ENCODE measurements at regions not wholly inside any gene's neighbourhood (a gene's known extent, or its start where the extent isn't known, plus 50 kb on each side); places are given as distances from the start of the nearest gene placed in this dataset.
A peak's percentile ranks its signal among the peaks of the same experiment; 100 is the strongest.

GRCh38 chr5:18305288-18305924 lies 671.1 kb downstream of the TAF11L14 start:
- Histone ChIP-seq H3K9me3 (no peaks in the 10 kb centered on the region), H3K4me1 (no peaks in the 10 kb centered on the region), H3K4me3 (no peak overlapping the region), H3K27ac (no peak overlapping the region), H3K27me3 (no peaks in the 10 kb centered on the region), H3K36me3 (no peaks in the 10 kb centered on the region)
- DNase-seq (ENCODE audit: low spot score in 2 of 2), result no peak
- TF ChIP-seq, protein P1, sequence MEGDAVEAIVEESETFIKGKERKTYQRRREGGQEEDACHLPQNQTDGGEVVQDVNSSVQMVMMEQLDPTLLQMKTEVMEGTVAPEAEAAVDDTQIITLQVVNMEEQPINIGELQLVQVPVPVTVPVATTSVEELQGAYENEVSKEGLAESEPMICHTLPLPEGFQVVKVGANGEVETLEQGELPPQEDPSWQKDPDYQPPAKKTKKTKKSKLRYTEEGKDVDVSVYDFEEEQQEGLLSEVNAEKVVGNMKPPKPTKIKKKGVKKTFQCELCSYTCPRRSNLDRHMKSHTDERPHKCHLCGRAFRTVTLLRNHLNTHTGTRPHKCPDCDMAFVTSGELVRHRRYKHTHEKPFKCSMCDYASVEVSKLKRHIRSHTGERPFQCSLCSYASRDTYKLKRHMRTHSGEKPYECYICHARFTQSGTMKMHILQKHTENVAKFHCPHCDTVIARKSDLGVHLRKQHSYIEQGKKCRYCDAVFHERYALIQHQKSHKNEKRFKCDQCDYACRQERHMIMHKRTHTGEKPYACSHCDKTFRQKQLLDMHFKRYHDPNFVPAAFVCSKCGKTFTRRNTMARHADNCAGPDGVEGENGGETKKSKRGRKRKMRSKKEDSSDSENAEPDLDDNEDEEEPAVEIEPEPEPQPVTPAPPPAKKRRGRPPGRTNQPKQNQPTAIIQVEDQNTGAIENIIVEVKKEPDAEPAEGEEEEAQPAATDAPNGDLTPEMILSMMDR (IDR thresholded peaks at IDR 0.05), result peak; percentile 30 to 48 (median 45)
- TF ChIP-seq POLR2AphosphoS5 (IDR thresholded peaks at IDR 0.05) (no peak), POLR2A (IDR thresholded peaks at IDR 0.05) (no peak)
- intact Hi-C loops (cut with DNase I; ENCODE audit: low total_unique reads), result no loop called here

GRCh38 chr5:18311266-18311665 lies 677.0 kb downstream of the TAF11L14 start:
- intact Hi-C loops (cut with DNase I; ENCODE audit: low total_unique reads), result no loop called here
- H3K27ac ChIP-seq, result no peak overlapping the region
- H3K4me3 ChIP-seq, result no peak overlapping the region
- H3K9me3 ChIP-seq, result no peaks in the 10 kb centered on the region
- no peaks in the 10 kb centered on the region for H3K27me3 ChIP-seq
- TF ChIP-seq POLR2A (IDR thresholded peaks at IDR 0.05), result no peak
- TF ChIP-seq, protein P1 (IDR thresholded peaks at IDR 0.05), result no peak
- no peaks in the 10 kb centered on the region for H3K36me3 ChIP-seq
- no peak for DNase-seq (ENCODE audit: low spot score in 2 of 2)
- no peaks in the 10 kb centered on the region for H3K4me1 ChIP-seq

- intact Hi-C loops (cut with DNase I; ENCODE audit: low total_unique reads), result no loop called here
- no peaks in the 10 kb centered on the region for H3K9me3 ChIP-seq
- H3K27ac ChIP-seq, result no peak overlapping the region
- no peaks in the 10 kb centered on the region for H3K27me3 ChIP-seq
- H3K4me3 ChIP-seq, result no peak overlapping the region
- TF ChIP-seq POLR2A (IDR thresholded peaks at IDR 0.05), result no peak
- no peak for TF ChIP-seq POLR2AphosphoS5 (IDR thresholded peaks at IDR 0.05)
- TF ChIP-seq, protein P1 (IDR thresholded peaks at IDR 0.05), result no peak
- DNase-seq (ENCODE audit: low spot score in 2 of 2), result no peak
- no peaks in the 10 kb centered on the region for H3K36me3 ChIP-seq
- H3K4me1 ChIP-seq, result no peaks in the 10 kb centered on the region
These were observed 677.8 kb downstream of the TAF11L14 start for GRCh38 chr5:18312016-18312415.

GRCh38 chr5:18314192-18314778 lies 680.0 kb downstream of the TAF11L14 start:
- Histone ChIP-seq H3K9me3 (no peaks in the 10 kb centered on the region), H3K27ac (no peak overlapping the region), H3K27me3 (no peaks in the 10 kb centered on the region), H3K4me1 (no peaks in the 10 kb centered on the region), H3K36me3 (no peaks in the 10 kb centered on the region), H3K4me3 (no peak overlapping the region)
- TF ChIP-seq POLR2AphosphoS5 (IDR thresholded peaks at IDR 0.05) (no peak), POLR2A (IDR thresholded peaks at IDR 0.05) (no peak)
- TF ChIP-seq, protein P1 (IDR thresholded peaks at IDR 0.05), result peak in 2 of 3 donors; percentile 23 to 39
- DNase-seq (ENCODE audit: low spot score in 2 of 2), result no peak
- intact Hi-C loops (cut with DNase I; ENCODE audit: low total_unique reads), result no loop called here

- H3K9me3 ChIP-seq, result no peaks in the 10 kb centered on the region
- TF ChIP-seq, protein P1 (IDR thresholded peaks at IDR 0.05), result no peak
- intact Hi-C loops (cut with DNase I; ENCODE audit: low total_unique reads), result no loop called here
- H3K4me3 ChIP-seq, result no peak overlapping the region
- no peaks in the 10 kb centered on the region for H3K36me3 ChIP-seq
- H3K27ac ChIP-seq, result no peak overlapping the region
- DNase-seq (ENCODE audit: low spot score in 2 of 2), result no peak
- H3K27me3 ChIP-seq, result no peaks in the 10 kb centered on the region
- no peaks in the 10 kb centered on the region for H3K4me1 ChIP-seq
These were observed 687.1 kb downstream of the TAF11L14 start for GRCh38 chr5:18321262-18321942.

Data from breast epithelium (tissue), 4 donors.